Prostate gland (tissue), 2 donors: ENCODE measurements at regions not wholly inside any gene's neighbourhood (a gene's known extent, or its start where the extent isn't known, plus 50 kb on each side); places are given as distances from the start of the nearest gene placed in this dataset.

Source experiments
- CTCF ChIP-seq, 4 experiments: fragments of 200-600 bp in 2 of 4; fragments of 450-650 bp in 2 of 4; sonication (generic) in 2 of 4; IDR thresholded peaks; 1 replicate in 3 of 4; 2 replicates in 1 of 4; pipeline ENCODE4 v1.5.1; 2016 to 2019; ENCODE audit warnings: antibody characterized with exemption in 4 of 4, mild to moderate bottlenecking in 2 of 4, moderate library complexity in 2 of 4
- POLR2A ChIP-seq: fragments of 450-650 bp; IDR thresholded peaks from one replicate; pipeline ENCODE4 v1.6.1; 2016; ENCODE audit warnings: antibody characterized with exemption, mild to moderate bottlenecking
- POLR2AphosphoS5 ChIP-seq: sonication (generic); formaldehyde crosslinking; IDR thresholded peaks from one replicate; pipeline ENCODE4 v1.6.1; 2017; ENCODE audit warnings: antibody characterized with exemption

GRCh38 chr12:84172823-84173424 lies 739.7 kb downstream of the SLC6A15 start:
- TF ChIP-seq CTCF (IDR thresholded peaks at IDR 0.05) (no peak), POLR2A (no peak), POLR2AphosphoS5 (no peak)
